LoVo (cell line): ENCODE measurements at regions not wholly inside any gene's neighbourhood (a gene's known extent, or its start where the extent isn't known, plus 50 kb on each side); places are given as distances from the start of the nearest gene placed in this dataset.

Source experiments
- DNase-seq: peaks from one replicate; pipeline ENCODE4 v3.0.0-alpha.2; 2016; ENCODE audit warnings: low spot score

GRCh38 chr10:83663918-83664317 is 475.4 kb upstream of the GHITM start:
- DNase-seq, result no peak

GRCh38 chr10:83666762-83667161 is 472.5 kb upstream of the GHITM start:
- DNase-seq, result no peak

- no peak for DNase-seq
Measured at GRCh38 chr10:83667594-83667993, 471.7 kb upstream of the GHITM start.

GRCh38 chr10:83673316-83673715 is 466.0 kb upstream of the GHITM start:
- DNase-seq, result no peak

- no peak for DNase-seq
Measured at GRCh38 chr10:83677795-83678194, 461.5 kb upstream of the GHITM start.

- DNase-seq, result no peak
Measured at GRCh38 chr10:83678850-83679249, 460.5 kb upstream of the GHITM start.

GRCh38 chr10:83680470-83680891 is 458.8 kb upstream of the GHITM start:
- no peak for DNase-seq

GRCh38 chr10:83682414-83682813 is 456.9 kb upstream of the GHITM start:
- DNase-seq, result no peak

GRCh38 chr10:83685458-83685857 is 453.9 kb upstream of the GHITM start:
- no peak for DNase-seq

GRCh38 chr10:83691791-83692596 is 447.3 kb upstream of the GHITM start:
- no peak for DNase-seq

GRCh38 chr10:83698899-83699298 is 440.4 kb upstream of the GHITM start:
- no peak for DNase-seq

- DNase-seq, result no peak
Measured at GRCh38 chr10:83701799-83702198, 437.5 kb upstream of the GHITM start.

GRCh38 chr10:83702731-83703130 is 436.6 kb upstream of the GHITM start:
- DNase-seq, result no peak

GRCh38 chr10:83706120-83706519 is 433.2 kb upstream of the GHITM start:
- no peak for DNase-seq

GRCh38 chr10:83706952-83707582 is 432.2 kb upstream of the GHITM start:
- DNase-seq, result no peak

GRCh38 chr10:83713423-83713822 is 425.9 kb upstream of the GHITM start:
- DNase-seq, result no peak

GRCh38 chr10:83723080-83723479 is 416.2 kb upstream of the GHITM start:
- no peak for DNase-seq

GRCh38 chr10:83724471-83725241 is 414.7 kb upstream of the GHITM start:
- DNase-seq, result no peak

GRCh38 chr10:83725567-83725966 is 413.7 kb upstream of the GHITM start:
- DNase-seq, result no peak

- no peak for DNase-seq
Measured at GRCh38 chr10:83734278-83734677, 405.0 kb upstream of the GHITM start.

GRCh38 chr10:83736008-83736407 is 403.3 kb upstream of the GHITM start:
- DNase-seq, result no peak

GRCh38 chr10:83750604-83751003 is 388.7 kb upstream of the GHITM start:
- no peak for DNase-seq

GRCh38 chr10:83753490-83753889 is 385.8 kb upstream of the GHITM start:
- DNase-seq, result no peak
